Stimulated activated CD8-positive, alpha-beta memory T cell treated with anti-CD3 and anti-CD28 coated beads, Interleukin-15, amount 100 ng/mL, for 48 hours (primary cell): ENCODE measurements at regions not wholly inside any gene's neighbourhood (a gene's known extent, or its start where the extent isn't known, plus 50 kb on each side); places are given as distances from the start of the nearest gene placed in this dataset.
"Not testable (repeated sequence)": the region's sequence is repeated elsewhere in the genome, so short reads cannot be mapped to it uniquely, and the experiment has no call there.

Experiments
- DNase-seq, 2 donors: peaks; one replicate each; pipeline ENCODE4 v3.0.0-alpha.2; 2020; ENCODE audit warnings: low read depth in 2 of 2

DNA sequence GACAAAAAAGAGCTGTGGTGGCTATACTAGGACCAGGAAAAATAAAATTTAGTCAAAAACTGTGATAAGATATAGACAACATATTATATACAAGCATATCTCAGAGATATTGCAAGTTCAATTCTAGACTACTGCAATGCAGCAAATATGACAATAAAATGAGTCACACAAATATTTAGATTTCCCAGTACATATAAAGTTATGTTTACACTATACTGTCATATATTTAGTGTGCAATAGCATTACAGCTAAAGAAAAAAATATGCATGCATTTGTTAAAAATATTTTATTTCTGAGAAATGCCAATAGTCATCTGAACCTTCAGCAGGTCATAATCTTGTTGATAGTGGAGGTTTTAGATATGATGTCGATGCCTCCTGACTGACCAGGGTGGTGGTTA, 72.1 kb downstream of the AKR1C4 start:
- no peak for DNase-seq

DNA sequence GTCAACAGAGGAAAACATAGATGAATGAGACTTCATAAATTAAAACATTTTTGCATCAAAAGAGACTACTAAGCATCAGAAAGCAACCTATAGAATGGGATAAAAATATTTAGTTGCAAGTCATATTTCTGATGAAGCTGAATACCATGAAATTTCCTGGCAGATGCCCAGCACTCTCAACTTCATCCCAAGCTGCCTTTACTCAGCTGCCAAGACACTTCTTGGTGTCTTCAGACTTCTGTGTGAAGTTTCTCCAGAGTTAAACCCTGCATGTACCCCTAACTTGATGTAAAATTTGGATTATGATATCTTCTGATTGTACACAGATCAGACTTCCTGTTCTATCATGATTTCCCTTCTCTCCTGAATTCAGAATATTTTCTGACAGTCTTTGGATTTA, 73.2 kb downstream of the AKR1C4 start:
- no peak for DNase-seq

DNA sequence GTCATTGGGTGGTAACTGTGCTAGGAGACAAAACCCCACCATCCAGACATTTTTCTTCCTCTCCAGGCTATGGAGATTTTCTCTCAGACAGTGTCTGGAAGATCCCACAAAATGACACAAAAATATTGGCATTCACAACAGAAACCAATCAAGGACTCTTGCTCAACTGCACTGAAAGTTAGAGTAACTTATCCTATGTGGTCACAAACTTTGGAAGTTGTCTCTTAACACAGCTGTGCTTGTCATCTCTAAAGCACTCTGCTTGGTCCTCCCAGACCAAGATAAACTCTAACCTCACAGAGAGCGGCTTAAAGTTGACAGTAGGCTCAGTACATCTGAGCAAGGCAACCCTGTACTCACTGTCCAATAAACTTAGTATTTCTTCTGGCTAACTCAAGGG, 74.9 kb downstream of the AKR1C4 start:
- no peak for DNase-seq

DNA sequence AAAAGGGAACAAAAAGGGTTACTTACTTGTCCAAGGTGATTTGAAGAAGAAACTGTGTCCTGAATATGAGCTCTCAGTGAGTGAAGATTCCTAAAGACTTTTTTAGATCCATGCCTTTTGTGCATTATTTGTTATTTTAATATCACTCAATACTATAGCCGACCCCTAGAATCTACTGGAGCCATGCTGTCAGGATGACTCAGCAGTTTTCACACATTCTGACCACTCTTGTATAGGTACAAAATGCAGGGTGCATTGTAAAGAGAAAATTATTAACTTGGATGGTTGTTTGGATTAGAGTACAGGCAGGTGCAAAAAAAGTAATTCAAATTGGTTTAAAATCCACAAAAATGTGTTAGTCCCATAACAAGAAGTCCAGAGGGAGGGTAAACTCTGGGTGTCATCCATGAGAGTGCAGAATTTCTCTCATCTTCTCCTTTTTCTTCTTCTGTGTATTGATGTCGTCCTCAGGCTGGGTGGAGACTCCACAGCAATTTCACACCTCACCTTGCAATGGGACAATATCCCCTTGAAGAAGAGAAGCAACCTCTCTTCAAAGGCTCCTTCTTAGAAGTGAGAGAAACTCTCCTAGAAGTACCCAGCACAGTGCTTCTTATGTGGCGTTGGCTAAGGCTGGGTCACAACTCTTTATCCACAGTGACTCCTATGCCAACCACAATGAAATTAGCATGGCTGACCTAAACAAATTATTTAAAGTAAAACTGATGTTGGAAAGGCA, 75.6 kb downstream of the AKR1C4 start:
- DNase-seq: no peak

DNA sequence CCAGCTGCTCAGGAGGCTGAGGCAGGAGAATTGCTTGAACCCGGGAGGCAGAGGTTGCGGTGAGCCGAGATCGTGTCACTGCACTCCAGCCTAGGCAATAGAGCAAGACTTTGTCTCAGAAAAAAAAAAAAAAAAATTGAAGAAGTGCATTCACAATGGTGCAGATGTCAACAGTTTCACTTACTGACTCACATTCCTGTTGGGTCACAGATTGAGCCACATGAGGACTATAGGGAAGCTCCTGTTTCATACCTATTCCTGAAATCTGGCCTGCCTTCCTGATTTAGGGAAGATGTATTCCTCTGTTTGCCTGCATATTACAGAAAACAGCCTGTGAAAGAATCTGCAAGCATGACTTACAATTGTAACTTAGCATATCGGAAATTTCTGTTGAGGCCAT, 78.2 kb downstream of the AKR1C4 start:
- no peak for DNase-seq

DNA sequence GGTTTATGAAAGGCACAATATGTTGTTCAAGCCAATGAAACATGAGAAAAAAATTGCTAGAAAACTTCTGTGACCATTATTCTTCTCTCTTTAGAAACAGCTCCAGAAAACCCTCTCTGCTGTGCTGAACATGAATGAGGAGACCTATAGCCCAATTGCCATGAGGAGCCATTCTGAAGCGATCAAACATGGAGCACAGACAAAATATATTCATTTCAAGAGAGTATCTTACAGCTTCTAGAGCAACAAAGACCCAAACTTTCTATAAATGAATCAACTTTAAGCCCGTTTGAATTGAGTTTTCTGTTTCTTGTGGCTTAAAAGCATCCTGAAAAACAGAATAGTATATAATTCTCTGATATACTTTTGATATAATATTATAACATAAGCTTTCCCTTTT, 83.4 kb upstream of the UCN3 start:
- no peak for DNase-seq

DNA sequence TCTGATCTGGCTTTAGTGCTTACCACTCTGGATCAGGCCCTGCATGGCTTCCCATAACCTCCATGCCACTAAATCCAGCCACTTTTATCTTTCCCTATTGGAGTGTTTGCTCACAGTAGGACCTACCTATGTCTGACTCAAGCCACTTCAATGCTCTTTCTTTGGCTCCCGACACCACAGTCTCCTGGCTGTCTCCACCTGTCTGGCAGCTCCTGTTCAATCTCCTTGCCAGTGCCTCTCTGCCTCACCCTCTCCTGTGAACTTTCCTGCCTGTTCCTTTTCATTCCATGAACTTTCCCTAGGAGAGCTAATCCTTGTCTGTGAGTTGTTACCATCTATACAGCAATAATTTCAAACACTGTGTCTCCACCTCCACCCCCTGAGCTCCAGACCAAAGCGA, 82.6 kb upstream of the UCN3 start:
- DNase-seq: no peak

DNA sequence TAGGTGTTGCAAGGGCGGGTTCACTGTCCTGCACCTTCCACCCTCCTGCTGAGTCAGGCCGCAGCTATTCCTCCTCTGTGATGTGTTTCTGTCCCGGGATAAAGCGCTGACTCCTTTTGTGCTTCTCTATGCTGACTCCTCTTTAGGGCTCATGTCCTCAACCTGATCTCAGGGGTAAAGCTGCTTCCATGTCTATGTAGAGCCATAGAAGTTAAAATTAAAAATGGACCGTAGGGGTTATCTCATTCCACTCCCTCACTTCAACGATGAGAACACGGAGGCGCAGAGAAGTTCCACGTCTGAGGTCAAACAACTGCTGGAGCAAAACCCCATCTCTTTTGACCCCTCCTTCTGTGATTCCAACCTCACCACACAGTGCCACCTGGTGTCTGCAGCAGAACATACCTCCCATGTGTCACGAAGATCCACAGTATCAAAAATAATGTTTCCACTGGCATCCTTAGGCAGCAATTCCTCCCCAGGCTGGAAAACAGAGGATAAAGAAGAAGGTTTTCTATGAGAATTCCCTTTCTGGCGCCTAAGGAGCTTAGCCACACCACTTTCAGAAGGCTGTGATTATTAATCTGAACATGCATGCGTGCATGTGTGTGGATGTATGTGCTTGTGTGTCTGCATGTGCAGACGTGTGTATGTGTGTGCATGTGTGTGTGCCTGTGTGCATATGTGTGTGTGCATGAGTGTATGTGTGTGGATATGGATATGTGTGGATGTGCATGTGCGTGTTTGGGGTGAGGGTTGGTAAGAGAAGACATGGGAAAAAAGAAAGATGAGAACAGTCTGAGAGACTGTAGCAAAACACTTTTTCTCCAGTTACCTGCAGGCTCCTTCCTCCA, 81.2 kb upstream of the UCN3 start:
- DNase-seq: peak in 1 of 2 donors; percentile 12

DNA sequence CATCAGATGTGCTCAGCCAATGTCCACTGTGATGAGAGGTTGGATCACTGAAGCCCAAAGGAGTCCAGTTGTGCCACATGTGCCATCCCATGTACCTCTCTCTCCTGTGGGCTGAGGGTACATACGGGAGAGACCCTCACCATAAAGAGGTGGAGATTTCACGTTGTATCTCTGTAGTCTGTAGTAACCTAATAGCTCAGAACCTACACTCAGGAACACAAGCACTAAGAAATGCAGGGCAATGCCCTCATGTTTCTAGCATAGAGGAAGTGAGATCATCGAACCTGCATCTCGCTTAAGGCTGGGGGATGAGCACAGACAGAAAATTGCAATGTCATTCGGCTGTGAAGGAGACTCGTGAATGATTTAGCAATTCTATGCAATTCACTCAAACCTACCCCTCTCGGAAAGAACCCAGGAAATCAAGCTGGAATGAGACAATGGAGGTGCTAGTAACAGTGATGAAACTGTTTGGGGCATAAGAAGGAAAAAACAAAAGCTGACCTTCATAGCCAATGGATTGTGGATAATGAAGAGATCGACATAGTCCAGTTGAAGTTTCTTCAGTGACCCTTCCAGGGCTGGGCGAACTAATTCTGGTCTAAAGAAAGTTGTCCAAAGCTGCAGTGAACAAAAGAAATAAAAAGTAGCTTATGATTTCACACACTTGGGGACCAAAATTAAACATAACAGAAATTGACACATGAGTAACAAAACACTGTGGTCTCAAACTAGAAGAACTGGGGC, 80.3 kb upstream of the UCN3 start:
- DNase-seq: no peak

DNA sequence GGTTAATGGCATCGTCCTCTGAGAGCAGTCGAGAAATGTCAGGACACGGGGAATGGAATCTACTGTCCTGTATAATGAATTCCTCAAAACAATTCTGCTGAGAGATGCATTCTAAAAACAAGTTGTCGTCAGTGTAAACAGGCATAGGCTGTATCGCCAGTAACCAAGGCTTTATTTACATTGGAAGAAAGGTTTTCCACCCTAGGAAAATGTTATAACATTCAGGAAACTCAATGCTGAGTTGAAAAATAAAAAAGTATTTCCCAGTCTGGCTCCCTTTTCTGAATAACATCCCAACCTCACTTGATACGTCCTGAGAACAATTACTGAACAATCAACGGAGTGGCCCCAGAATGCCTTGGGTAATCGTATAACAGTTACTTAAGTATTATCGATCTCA, 79.6 kb upstream of the UCN3 start:
- DNase-seq: no peak

DNA sequence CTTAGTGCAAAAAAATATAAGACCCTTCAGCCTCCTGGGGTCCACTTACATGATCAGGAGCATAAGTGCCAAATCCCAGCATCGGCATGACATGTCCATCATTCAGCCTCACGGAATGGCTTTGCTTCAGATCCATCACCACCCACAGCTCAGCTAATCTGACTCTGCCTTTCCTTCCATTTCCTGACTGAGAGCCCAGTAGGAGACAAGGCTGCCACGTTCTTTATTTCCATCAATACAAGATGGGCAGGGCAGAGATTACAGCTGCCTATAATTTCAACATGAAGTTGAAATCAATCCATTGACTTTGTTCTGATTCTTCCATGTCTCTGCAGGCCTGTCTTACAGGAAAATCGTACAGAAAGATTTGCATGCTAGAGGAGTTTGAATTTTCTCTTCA, 76.4 kb upstream of the UCN3 start:
- no peak for DNase-seq

DNA sequence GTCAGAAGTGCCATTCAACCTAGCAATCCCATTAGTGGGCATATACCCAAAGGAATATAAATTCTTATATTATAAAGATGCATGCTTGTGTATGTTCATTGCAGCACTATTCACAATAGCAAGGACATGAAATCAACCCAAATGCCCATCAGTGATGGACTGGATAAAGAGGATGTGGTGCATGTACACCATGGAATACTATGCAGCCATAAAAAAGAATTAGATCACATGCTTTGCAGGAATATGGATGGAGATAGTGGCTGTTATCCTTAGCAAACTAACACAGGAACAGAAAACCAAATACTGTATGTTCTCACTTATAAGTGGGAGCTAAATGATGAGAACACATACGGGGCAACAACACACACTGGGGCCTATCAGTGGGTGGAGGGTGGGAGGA, 75.5 kb upstream of the UCN3 start:
- not testable (repeated sequence) for DNase-seq

DNA sequence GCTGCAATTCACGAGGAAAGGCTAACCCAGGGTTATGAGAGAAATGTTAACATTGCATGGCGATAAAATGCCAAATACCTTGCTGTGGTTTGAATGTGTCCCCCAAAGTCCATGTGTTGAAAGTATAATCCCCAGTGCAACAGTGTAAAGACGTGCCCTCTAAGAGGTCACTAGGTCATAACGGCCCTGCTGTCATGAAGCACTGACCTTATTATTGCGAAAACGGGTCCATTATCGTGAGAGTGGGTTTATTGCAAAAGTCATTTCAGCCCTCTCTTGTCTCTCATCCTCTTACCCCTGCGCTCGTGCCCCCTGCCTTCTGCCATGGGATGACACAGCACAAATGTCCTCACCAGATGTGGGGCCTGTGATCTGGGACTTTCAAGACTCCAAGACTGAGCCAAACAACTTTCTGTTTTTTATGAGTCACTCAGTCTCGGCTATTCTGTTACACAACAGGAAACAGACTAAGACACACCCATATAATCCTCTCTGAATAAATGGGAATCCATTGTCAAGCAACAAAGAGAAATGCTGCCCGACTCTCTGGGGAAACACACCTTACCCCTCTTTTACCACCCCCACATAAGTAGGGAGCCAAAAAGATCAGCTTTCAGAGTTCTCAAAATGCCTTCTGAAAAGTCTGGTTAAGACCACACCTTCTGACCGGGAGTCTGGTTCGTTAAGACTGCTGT, 73.1 kb upstream of the UCN3 start:
- DNase-seq: peak in 1 of 2 donors; percentile 46

DNA sequence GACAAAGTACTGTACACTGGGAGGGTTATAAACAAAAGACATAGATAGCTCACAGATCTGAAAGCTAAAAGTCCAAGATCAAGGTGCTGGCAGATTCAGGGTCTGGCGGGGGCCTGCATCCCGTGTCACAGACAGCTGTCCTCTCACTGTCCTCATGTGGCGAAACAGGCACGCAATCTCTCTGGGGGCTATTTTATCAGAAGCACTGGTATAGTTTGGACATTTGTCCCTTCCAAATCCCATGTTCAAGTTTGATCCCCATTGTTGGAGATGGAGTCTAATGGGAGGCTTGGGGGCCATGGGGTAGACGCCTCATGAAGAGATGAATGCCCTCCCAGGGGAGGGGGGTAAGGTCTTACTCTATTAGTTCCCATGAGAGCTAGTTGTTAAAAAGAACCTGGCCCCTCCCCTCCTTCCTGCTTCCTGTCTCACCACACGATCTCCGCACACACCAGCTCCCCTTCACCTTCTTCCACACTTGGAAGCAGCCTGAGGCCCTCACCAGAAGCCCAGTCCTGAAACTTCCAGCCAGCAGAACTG, 72.5 kb upstream of the UCN3 start:
- DNase-seq: no peak

DNA sequence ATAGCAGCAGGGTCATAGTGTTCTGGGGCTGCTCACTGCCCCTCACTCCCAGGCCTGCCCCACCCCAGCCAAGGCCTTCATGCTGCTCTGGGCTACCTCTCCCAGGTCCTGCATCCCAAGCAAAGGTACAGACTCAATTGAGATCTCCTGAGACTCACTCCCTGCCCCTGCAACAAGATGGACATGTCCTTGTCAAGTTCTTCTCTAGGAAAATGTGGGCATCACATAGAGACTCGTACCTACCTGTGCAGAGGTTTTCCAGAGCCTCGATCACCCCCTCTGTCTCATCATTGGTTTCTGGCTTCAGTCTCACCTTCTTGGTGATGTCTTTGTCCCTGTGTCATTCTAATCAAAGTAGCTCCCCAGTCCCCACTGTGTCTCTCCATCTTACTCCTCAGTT, 71.8 kb upstream of the UCN3 start:
- not testable (repeated sequence) for DNase-seq

DNA sequence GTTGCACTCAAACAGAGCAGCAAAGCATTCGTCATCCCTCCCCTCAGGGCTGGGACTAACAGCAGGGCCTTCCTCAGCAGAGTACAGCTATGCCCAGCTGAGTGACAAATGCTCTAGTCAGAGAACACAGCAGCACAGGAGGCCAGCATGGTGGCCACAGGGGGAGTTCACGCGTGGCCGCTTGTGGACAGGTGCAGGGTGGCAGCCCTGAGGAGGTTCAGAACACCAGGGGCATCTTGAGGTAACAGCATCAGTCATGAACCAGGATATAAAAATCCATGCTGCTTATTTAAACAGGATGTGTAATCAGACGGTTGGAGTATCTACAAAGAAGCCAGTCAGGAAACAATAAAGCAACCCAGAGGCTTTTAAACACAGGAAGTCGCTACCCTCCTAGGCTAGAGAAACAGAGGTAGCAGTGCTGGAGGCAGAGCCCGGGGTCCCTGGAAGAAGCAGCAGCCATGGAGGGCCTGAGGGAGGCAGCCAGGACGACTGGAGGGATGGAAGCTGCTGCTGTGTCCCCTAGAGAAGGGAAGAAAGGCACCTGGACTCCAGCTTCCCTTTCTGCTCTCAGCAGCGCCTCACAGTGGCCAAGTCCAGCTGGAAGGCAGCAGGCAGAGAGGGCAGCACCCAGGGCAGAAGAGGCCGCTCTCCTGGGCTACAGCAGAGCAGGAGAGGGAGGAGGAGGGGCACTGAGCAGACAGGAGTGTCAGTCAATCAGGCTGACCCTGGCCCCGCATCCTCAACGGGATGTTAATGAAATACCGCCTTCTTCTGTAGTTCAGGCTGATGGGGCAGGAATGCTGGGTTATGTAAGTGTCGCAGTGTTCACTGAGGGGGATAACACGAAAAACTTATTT, 70.8 kb upstream of the UCN3 start:
- peak in 1 of 2 donors; percentile 66 for DNase-seq

DNA sequence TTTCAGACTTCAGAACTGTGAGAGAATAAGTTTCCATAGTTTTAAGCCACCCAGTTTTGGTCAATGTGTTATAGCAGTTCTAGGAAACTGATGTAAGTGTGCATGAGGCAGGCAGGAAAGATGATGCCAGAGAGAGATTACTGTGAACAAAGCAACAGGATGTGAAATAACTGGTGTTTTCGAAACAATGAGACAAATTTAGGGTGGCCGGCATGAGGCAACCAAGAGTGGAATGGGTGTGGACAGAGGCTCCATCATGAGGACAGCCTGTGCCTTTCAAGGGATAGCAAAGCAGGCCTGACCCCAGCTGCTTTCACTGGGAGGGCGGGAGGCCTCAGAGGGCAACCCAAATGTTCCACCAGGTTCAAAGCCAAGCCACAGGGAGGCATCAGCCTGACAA, 67.3 kb upstream of the UCN3 start:
- DNase-seq: peak in 1 of 2 donors; percentile 6

DNA sequence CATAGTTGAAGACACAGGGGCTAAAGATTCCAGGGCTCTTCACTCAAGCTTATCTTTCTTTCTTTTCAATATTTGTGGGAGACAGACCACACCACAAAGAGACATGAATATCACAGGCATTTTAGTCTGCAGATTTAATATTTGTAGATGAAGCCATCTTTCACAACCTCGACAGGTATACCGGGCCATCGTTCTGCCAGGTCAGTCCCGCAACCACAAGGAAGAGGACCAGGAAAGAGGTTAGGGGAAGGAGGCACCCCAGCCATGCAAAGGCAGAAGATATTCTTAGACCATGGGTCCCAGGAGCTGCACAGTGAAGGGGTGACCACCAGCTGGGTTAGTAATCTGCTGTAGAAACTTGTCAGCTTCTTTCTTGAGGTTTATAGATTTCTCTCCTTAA, 66.8 kb upstream of the UCN3 start:
- no peak for DNase-seq

DNA sequence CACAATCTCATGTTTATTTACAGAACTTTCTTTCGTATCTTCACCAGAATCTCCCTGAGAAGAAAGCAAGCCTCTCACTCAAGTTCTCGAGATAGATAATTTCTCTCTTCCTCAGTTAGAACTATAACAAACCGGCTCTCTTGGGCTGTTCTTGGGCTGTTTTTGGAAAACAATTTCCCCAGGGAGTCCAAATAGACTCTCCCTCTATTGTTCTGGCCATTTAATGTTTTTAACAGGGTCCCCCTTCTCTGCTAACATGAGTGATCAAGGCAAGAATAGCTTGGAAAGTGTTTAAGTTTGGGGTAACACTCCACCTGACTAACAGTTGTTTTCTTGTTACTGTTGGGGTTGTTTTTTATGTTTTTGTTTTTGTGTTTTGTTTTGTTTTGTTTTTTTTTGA, 64.8 kb upstream of the UCN3 start:
- no peak for DNase-seq

DNA sequence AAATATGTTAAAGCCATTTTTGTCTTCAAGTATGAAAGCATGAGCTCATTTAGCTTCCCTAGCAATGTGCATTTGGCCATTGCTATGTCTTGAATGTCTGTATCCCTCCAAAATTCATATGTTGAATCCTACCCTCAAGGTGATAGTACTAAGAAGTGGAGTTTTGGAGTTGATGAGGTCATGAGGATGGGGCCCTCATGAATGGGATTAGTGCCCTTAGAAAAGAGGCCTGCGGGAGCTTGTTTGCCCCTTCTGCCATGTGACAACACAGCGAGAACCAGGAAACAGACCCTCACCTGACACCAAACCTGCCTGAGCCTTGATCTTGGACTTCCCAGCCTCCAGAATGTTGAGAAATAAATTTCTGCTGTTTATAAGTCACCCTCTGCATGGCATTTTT, 61.3 kb upstream of the UCN3 start:
- no peak for DNase-seq

DNA sequence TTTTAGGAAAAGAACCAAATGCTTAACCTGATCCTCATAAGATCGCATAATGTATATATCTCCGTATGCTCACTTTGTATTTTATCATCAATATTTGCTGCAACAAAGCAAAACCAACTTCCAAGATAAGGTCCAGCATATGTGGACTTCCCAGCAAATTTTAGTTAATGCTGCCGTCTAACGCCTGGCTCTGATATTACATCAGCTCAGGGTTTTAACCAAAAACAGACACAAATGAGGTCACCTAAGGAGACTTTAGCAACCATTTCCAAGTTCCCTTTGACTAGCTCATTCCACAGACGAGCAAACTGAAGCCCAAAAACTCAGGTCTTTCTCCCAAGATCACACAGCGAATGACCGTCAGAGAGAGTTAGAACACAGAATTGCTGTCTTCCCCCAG, 59.4 kb upstream of the UCN3 start:
- no peak for DNase-seq
